ENCODE measurements at regions not wholly inside any gene's neighbourhood (a gene's known extent, or its start where the extent isn't known, plus 50 kb on each side); places are given as distances from the start of the nearest gene placed in this dataset.

- Histone ChIP-seq H3K4me3 (ENCODE audit: low read length) (no peak overlapping the region), H3K27ac (ENCODE audit: low read depth in 1 of 2, low read length in 2 of 2) (no peak overlapping the region), H3K36me3 (ENCODE audit: insufficient read depth, low read length) (no peaks in the 10 kb centered on the region), H3K4me1 (ENCODE audit: insufficient read depth, low read length) (no peaks in the 10 kb centered on the region), H3K27me3 (ENCODE audit: control insufficient read depth in 1 of 2, insufficient read depth in 2 of 2, low read length in 2 of 2) (no peaks in the 10 kb centered on the region), H3K9me3 (ENCODE audit: control insufficient read depth in 1 of 2, insufficient read depth in 1 of 2, low read length in 2 of 2) (no peaks in the 10 kb centered on the region)
- ChIA-PET POLR2A (no interaction called here), CTCF (no interaction called here)
- H3K27me3 Mint-ChIP-seq, result no peaks in the 10 kb centered on the region
- ATAC-seq (ENCODE audit: poor library complexity) (no peak), DNase-seq (no peak)
- H3K9me3 Mint-ChIP-seq, result peaks cover 2% of the 10 kb centered on the region
- no peak for TF ChIP-seq CTCF (IDR thresholded peaks at IDR 0.05)
- no peaks in the 10 kb centered on the region for H3K36me3 Mint-ChIP-seq (ENCODE audit: low read depth)
- no peak overlapping the region for H3K27ac Mint-ChIP-seq
- H3K4me3 Mint-ChIP-seq, result no peak overlapping the region
- intact Hi-C loops (cut with DNase I, micrococcal nuclease), result no loop called here
- no peaks in the 10 kb centered on the region for H3K4me1 Mint-ChIP-seq (ENCODE audit: low read depth)
Observed at GRCh38 chr1:88126467-88126866, 557.6 kb upstream of the PKN2 start.

GRCh38 chr1:88133991-88134390, 550.1 kb upstream of the PKN2 start:
- Mint-ChIP-seq H3K27ac (no peak overlapping the region), H3K27me3 (no peaks in the 10 kb centered on the region), H3K36me3 (ENCODE audit: low read depth) (no peaks in the 10 kb centered on the region), H3K9me3 (peaks cover 2% of the 10 kb centered on the region), H3K4me3 (no peak overlapping the region), H3K4me1 (ENCODE audit: low read depth) (no peaks in the 10 kb centered on the region)
- DNase-seq, result no peak
- ChIA-PET POLR2A (no interaction called here), CTCF (no interaction called here)
- Histone ChIP-seq H3K36me3 (ENCODE audit: insufficient read depth, low read length) (no peaks in the 10 kb centered on the region), H3K27ac (ENCODE audit: low read depth in 1 of 2, low read length in 2 of 2) (no peak overlapping the region), H3K4me1 (ENCODE audit: insufficient read depth, low read length) (no peaks in the 10 kb centered on the region), H3K27me3 (ENCODE audit: control insufficient read depth in 1 of 2, insufficient read depth in 2 of 2, low read length in 2 of 2) (no peaks in the 10 kb centered on the region), H3K9me3 (ENCODE audit: control insufficient read depth in 1 of 2, insufficient read depth in 1 of 2, low read length in 2 of 2) (no peaks in the 10 kb centered on the region), H3K4me3 (ENCODE audit: low read length) (no peak overlapping the region)
- intact Hi-C loops (cut with DNase I, micrococcal nuclease), result no loop called here
- TF ChIP-seq CTCF (IDR thresholded peaks at IDR 0.05), result no peak
- ATAC-seq (ENCODE audit: poor library complexity), result no peak

- H3K27me3 ChIP-seq (ENCODE audit: control insufficient read depth in 1 of 2, insufficient read depth in 2 of 2, low read length in 2 of 2), result no peaks in the 10 kb centered on the region
- ChIA-PET POLR2A (no interaction called here), CTCF (no interaction called here)
- H3K4me3 Mint-ChIP-seq, result no peak overlapping the region
- H3K27ac ChIP-seq (ENCODE audit: low read depth in 1 of 2, low read length in 2 of 2), result no peak overlapping the region
- intact Hi-C loops (cut with DNase I, micrococcal nuclease), result no loop called here
- H3K4me3 ChIP-seq (ENCODE audit: low read length), result no peak overlapping the region
- no peaks in the 10 kb centered on the region for H3K36me3 Mint-ChIP-seq (ENCODE audit: low read depth)
- H3K4me1 Mint-ChIP-seq (ENCODE audit: low read depth), result no peaks in the 10 kb centered on the region
- H3K27ac Mint-ChIP-seq, result no peak overlapping the region
- ATAC-seq (ENCODE audit: poor library complexity) (no peak), DNase-seq (no peak)
- no peaks in the 10 kb centered on the region for H3K36me3 ChIP-seq (ENCODE audit: insufficient read depth, low read length)
- H3K9me3 ChIP-seq (ENCODE audit: control insufficient read depth in 1 of 2, insufficient read depth in 1 of 2, low read length in 2 of 2), result no peaks in the 10 kb centered on the region
- H3K9me3 Mint-ChIP-seq, result peaks cover 2% of the 10 kb centered on the region
- no peak for TF ChIP-seq CTCF (IDR thresholded peaks at IDR 0.05)
- no peaks in the 10 kb centered on the region for H3K4me1 ChIP-seq (ENCODE audit: insufficient read depth, low read length)
- H3K27me3 Mint-ChIP-seq, result no peaks in the 10 kb centered on the region
Observed at GRCh38 chr1:88134983-88135921, 548.8 kb upstream of the PKN2 start.

All from CD4-positive, alpha-beta T cell (primary cell).